ENCODE measurements at regions not wholly inside any gene's neighbourhood (a gene's known extent, or its start where the extent isn't known, plus 50 kb on each side); places are given as distances from the start of the nearest gene placed in this dataset.
"Not testable (repeated sequence)": the region's sequence is repeated elsewhere in the genome, so short reads cannot be mapped to it uniquely, and the experiment has no call there.

- DNase-seq, result no peak
Observed at GRCh38 chr2:173468266-173468793, 113.7 kb downstream of the CDCA7 start.

GRCh38 chr2:173472112-173472511 is 117.4 kb downstream of the CDCA7 start:
- no peak for DNase-seq

GRCh38 chr2:173483137-173483536 is 128.5 kb downstream of the CDCA7 start:
- DNase-seq, result no peak

GRCh38 chr2:173488861-173489260 is 134.2 kb downstream of the CDCA7 start:
- no peak for DNase-seq

- DNase-seq, result no peak
Observed at GRCh38 chr2:173491418-173491817, 136.7 kb downstream of the CDCA7 start.

- DNase-seq, result no peak
Observed at GRCh38 chr2:173493874-173494273, 139.2 kb downstream of the CDCA7 start.

- no peak for DNase-seq
Observed at GRCh38 chr2:173496746-173497145, 142.1 kb downstream of the CDCA7 start.

GRCh38 chr2:173500953-173501352 is 146.3 kb downstream of the CDCA7 start:
- DNase-seq, result no peak

GRCh38 chr2:173502296-173502695 is 147.6 kb downstream of the CDCA7 start:
- DNase-seq, result no peak

- DNase-seq, result peak; percentile 31
Observed at GRCh38 chr2:173511357-173511756, 156.7 kb downstream of the CDCA7 start.

- DNase-seq, result no peak
Observed at GRCh38 chr2:173511942-173512341, 157.3 kb downstream of the CDCA7 start.

- no peak for DNase-seq
Observed at GRCh38 chr2:173513107-173513727, 158.5 kb downstream of the CDCA7 start.

- no peak for DNase-seq
Observed at GRCh38 chr2:173520918-173521317, 166.2 kb downstream of the CDCA7 start.

GRCh38 chr2:173521450-173522192 is 166.9 kb downstream of the CDCA7 start:
- DNase-seq, result no peak

- DNase-seq, result no peak
Observed at GRCh38 chr2:173523497-173523896, 168.8 kb downstream of the CDCA7 start.

GRCh38 chr2:173524256-173524955 is 169.7 kb downstream of the CDCA7 start:
- no peak for DNase-seq

GRCh38 chr2:173532732-173533531 is 178.3 kb downstream of the CDCA7 start:
- not testable (repeated sequence) for DNase-seq

- DNase-seq, result no peak
Observed at GRCh38 chr2:173537694-173538093, 183.0 kb downstream of the CDCA7 start.

- no peak for DNase-seq
Observed at GRCh38 chr2:173539615-173540014, 184.9 kb downstream of the CDCA7 start.

- no peak for DNase-seq
Observed at GRCh38 chr2:173544641-173545363, 190.1 kb downstream of the CDCA7 start.

GRCh38 chr2:173545364-173545763 is 190.7 kb downstream of the CDCA7 start:
- no peak for DNase-seq

- DNase-seq, result no peak
Observed at GRCh38 chr2:173547499-173547898, 192.8 kb downstream of the CDCA7 start.

All from NCI-H2029 (cell line).